Muscle of leg (tissue), 3 donors: ENCODE measurements at regions not wholly inside any gene's neighbourhood (a gene's known extent, or its start where the extent isn't known, plus 50 kb on each side); places are given as distances from the start of the nearest gene placed in this dataset.

ENCODE experiments used
- DNase-seq: peaks from one replicate; pipeline ENCODE4 v3.0.0; 2013
- H3K27ac ChIP-seq: one replicate; pipeline ENCODE4 v1.5.1; 2013; ENCODE audit warnings: mild to moderate bottlenecking, low read length, control low read depth
- H3K27me3 ChIP-seq: one replicate; pipeline ENCODE4 v1.6.1; 2013; ENCODE audit warnings: low read length; ENCODE audit not compliant: control insufficient read depth, insufficient read depth
- H3K36me3 ChIP-seq: one replicate; pipeline ENCODE4 v1.6.1; 2013; ENCODE audit warnings: low read length; ENCODE audit not compliant: control insufficient read depth, insufficient read depth
- H3K4me1 ChIP-seq: one replicate; pipeline ENCODE4 v1.6.1; 2013; ENCODE audit warnings: low read length; ENCODE audit not compliant: control insufficient read depth, insufficient read depth
- H3K4me3 ChIP-seq: one replicate; pipeline ENCODE4 v1.5.1; 2013; ENCODE audit warnings: low read length, control low read depth
- H3K9me3 ChIP-seq: replicated peaks from 2 replicates; pipeline ENCODE4 v1.6.1; 2013; ENCODE audit warnings: low read depth, low read length; ENCODE audit not compliant: control insufficient read depth
- WGBS: methylation state at CpG from one replicate; pipeline ENCODE4 v1.1.5; 2013; ENCODE audit warnings: missing lambda C conversion rate; ENCODE audit not compliant: insufficient coverage; 5-methylcytosine and 5-hydroxymethylcytosine counted together

- H3K27me3 ChIP-seq: no peaks in the 10 kb centered on the region
- peak; percentile 14 for DNase-seq
- H3K4me1 ChIP-seq: peaks cover 3% of the 10 kb centered on the region
- no peak overlapping the region for H3K27ac ChIP-seq
- no peaks in the 10 kb centered on the region for H3K36me3 ChIP-seq
- WGBS: no CpG with 5 or more reads among the region's 4 CpGs
- H3K9me3 ChIP-seq: no peaks in the 10 kb centered on the region
- H3K4me3 ChIP-seq: no peak overlapping the region
Measured at GRCh38 chr15:96261575-96262034, 68.9 kb upstream of the NR2F2 start.

DNA sequence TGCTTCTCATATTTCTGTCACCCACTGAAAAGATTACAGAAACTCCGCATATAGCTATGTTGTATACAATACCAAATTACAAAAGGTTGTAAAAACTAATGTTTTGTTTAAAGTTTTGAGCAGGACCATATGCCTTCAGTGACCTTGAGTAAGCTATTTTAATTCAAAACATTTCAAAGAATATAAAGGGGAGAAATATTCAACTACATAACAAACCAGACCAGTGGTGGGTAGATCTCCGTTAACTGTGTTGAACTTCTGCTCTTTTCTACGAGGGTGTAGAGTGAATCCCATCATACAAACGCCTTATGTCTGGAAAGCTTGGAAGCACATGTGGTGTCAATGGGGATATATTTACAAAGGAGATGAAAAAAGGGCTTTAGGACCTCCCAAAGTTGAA is 68.4 kb upstream of the NR2F2 start:
- no CpG with 5 or more reads among the region's 4 CpGs for WGBS
- Histone ChIP-seq H3K4me3 (no peak overlapping the region), H3K36me3 (no peaks in the 10 kb centered on the region), H3K4me1 (peaks cover 3% of the 10 kb centered on the region), H3K27ac (no peak overlapping the region), H3K9me3 (no peaks in the 10 kb centered on the region), H3K27me3 (no peaks in the 10 kb centered on the region)
- DNase-seq: peak; percentile 13

DNA sequence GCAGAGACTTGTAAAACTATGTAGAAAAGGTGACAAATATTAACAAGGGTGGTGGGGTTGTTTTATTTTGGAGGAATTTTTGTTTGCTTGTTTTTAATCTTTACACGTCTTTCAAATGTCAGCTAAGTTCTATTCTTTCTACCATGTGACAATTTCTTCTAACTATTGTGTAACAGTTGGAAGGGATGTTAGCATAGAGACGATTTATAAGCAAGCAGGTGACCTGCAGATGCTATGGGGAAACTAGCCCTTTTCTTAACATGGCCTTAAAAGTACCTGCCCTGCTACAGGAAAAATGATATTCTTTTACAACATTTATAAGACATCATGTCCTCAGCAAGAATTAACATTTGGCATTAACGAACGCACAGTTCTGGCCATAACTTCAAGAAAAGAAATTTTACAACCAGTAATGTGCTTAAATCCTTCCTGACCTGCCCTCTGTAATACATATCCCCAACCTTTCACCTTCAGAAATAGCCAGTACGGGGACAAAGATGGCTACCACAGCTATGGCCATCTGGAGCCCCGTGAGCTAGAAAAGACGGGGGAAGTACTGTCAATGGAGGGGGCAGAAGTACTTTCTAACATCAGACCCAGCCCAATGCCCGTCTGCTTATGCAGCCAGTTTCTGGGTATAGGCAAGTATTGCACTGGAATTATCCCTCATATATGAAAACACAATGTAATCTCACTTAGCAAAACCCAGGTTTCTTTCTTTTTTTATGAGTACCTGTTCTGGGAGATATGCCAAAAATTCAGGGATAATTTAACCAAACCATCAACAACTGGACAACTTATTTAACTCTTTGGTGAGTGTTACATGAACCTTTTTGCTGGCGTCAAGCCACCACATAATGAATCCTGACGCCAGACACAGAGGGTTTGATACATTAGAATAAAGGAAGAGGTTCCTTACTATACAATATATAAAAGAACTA is 67.7 kb upstream of the NR2F2 start:
- DNase-seq: no peak
- no peaks in the 10 kb centered on the region for H3K9me3 ChIP-seq
- no peak overlapping the region for H3K27ac ChIP-seq
- WGBS: 100% methylated on average over 2 of the region's 10 CpGs
- no peaks in the 10 kb centered on the region for H3K36me3 ChIP-seq
- no peaks in the 10 kb centered on the region for H3K27me3 ChIP-seq
- H3K4me3 ChIP-seq: no peak overlapping the region
- peaks cover 3% of the 10 kb centered on the region for H3K4me1 ChIP-seq

DNA sequence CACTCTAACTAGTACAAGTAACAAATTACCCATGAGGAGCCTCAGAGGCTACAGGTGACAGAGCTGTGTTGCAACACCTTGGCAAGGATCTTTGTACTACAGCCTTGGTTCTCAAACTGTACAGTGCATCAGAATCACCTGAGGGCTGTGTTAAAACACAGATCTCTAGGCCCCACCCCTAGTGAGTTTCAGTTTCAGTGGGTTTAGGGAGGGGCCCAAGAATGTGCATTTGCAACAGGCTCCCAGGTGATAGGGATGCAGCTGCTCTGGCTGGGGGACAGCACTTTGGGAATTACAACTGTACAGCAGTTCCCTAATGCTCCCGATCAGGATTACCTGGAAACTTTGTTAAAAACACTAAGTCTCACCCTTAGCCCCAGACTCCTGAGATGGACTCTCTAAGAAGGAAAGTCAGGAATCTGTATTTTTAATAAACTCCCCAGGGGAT is 66.1 kb upstream of the NR2F2 start:
- no peak for DNase-seq
- Histone ChIP-seq H3K4me3 (no peak overlapping the region), H3K27ac (no peak overlapping the region), H3K4me1 (peaks cover 3% of the 10 kb centered on the region), H3K36me3 (no peaks in the 10 kb centered on the region), H3K27me3 (no peaks in the 10 kb centered on the region), H3K9me3 (no peaks in the 10 kb centered on the region)
- no CpG with 5 or more reads among the region's 1 CpG for WGBS

DNA sequence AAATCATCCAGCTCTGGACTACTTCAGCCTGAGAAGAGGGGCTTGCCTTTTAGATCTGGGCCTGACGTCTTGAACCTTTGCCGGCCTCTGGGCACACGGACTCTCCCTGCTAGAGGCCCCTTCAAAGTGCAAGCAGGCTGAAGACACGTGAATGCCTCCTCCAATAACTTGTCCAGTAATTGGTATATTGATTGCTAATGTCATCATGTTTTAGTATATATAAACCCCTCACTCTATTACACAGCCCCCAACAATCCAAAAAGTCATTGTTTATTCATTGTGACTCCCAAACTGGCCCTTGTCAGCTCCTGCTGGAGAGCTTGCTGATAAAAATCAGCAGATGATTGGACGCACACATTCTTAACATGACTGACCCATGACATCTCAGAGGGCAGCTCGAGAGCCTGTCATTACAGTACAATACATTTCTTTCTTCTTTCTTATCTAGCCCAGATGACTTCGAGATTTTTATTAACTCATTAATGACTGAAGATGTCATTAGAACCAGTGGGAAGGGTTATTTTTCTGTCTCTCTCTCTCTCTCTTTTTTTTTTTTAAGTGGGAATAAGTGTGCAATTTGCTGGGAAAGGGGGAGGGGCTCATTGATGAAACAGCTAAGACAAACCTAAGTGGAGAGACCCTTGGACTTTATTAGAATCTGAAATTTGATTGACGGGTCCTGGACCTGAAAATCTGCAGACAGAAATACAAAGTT is 65.5 kb upstream of the NR2F2 start:
- DNase-seq: peak; percentile 16
- Histone ChIP-seq H3K4me1 (peaks cover 3% of the 10 kb centered on the region), H3K4me3 (no peak overlapping the region), H3K9me3 (no peaks in the 10 kb centered on the region), H3K27ac (no peak overlapping the region), H3K27me3 (no peaks in the 10 kb centered on the region), H3K36me3 (no peaks in the 10 kb centered on the region)
- WGBS: 36% methylated on average over 3 of the region's 8 CpGs

- H3K4me3 ChIP-seq: no peak overlapping the region
- H3K9me3 ChIP-seq: no peaks in the 10 kb centered on the region
- H3K36me3 ChIP-seq: no peaks in the 10 kb centered on the region
- no peaks in the 10 kb centered on the region for H3K27me3 ChIP-seq
- H3K4me1 ChIP-seq: peaks cover 3% of the 10 kb centered on the region
- no CpG with 5 or more reads among the region's 5 CpGs for WGBS
- H3K27ac ChIP-seq: no peak overlapping the region
- DNase-seq: no peak
Measured at GRCh38 chr15:96266456-96266855, 64.0 kb upstream of the NR2F2 start.

DNA sequence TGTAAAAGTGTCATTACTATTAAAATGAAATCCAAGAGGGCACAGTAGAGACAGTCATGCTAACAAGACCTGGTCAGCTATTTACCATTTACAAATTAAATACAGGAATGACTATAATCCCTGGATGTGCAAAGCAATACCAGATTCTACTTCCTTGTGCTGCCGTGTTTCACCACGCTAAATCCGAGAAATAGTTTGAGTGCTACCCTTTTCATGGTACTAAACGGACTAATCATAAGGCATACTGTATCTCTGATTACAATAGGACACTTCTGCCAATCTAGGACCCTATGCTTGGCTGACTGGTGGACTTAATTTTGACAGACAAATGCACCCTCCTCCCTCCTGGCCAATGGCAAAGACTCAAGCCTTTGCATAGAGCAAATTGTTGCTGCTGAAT is 63.0 kb upstream of the NR2F2 start:
- 98% methylated on average over 4 of the region's 4 CpGs for WGBS
- no peaks in the 10 kb centered on the region for H3K9me3 ChIP-seq
- H3K4me1 ChIP-seq: peaks cover 3% of the 10 kb centered on the region
- no peaks in the 10 kb centered on the region for H3K36me3 ChIP-seq
- H3K27ac ChIP-seq: no peak overlapping the region
- H3K4me3 ChIP-seq: no peak overlapping the region
- no peak for DNase-seq
- H3K27me3 ChIP-seq: no peaks in the 10 kb centered on the region

- Histone ChIP-seq H3K9me3 (no peaks in the 10 kb centered on the region), H3K4me1 (peaks cover 3% of the 10 kb centered on the region), H3K27ac (no peak overlapping the region), H3K27me3 (no peaks in the 10 kb centered on the region), H3K4me3 (no peak overlapping the region), H3K36me3 (peaks cover 3% of the 10 kb centered on the region)
- 72% methylated on average over 8 of the region's 14 CpGs for WGBS
- no peak for DNase-seq
Measured at GRCh38 chr15:96268442-96269204, 61.9 kb upstream of the NR2F2 start.

DNA sequence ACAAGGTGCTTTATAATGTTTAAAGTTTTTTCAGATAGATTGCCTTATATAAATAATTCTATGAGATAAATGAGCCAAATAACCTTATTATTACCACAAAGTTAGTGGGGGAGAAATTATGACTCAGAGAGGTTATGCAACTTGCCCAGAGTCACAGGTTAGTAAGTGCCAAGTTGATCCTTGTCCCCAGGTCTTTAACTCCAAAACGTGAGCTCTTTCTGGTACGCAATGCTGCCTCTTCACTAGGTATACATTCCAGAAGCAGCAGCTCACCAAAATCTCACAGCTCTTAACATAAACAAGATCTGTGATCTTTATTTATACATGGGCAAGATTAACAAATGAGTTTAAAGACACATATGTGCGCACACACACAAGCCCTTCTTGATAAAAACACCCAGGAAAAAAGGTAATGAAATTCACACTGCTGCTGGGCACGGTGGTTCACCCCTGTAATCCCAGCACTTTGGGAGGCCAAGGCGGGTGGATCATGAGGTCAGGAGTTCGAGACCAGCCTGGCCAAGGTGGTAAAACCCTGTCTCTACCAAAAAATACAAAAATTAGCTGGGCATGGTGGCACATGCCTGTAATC is 59.8 kb upstream of the NR2F2 start:
- DNase-seq: no peak
- 80% methylated on average over 2 of the region's 6 CpGs for WGBS

More for the DNA sequence above, 59.8 kb upstream of the NR2F2 start:
- no peaks in the 10 kb centered on the region for H3K27me3 ChIP-seq
- H3K4me1 ChIP-seq: no peaks in the 10 kb centered on the region
- H3K36me3 ChIP-seq: peaks cover 3% of the 10 kb centered on the region
- H3K4me3 ChIP-seq: no peak overlapping the region
- no peaks in the 10 kb centered on the region for H3K9me3 ChIP-seq
- no peak overlapping the region for H3K27ac ChIP-seq
